A673 (cell line): ENCODE measurements at regions not wholly inside any gene's neighbourhood (a gene's known extent, or its start where the extent isn't known, plus 50 kb on each side); places are given as distances from the start of the nearest gene placed in this dataset.

ENCODE experiments used
- BruUV-seq: library from RNA; stranded (reverse); fragments of 400-500 nt; replicated peaks from 2 replicates; lab custom pipeline; 2021; lab: Mats Ljungman, UMichigan
- CTCF ChIA-PET: fragments of 300-600 bp; sonication (Branson Sonifier 250); formaldehyde crosslinking; loops from one replicate; lab custom pipeline; 2022; ENCODE audit warnings: antibody characterized with exemption; lab: Charles Lee
- POLR2A ChIA-PET: fragments of 300-600 bp; sonication (Branson Sonifier 250); formaldehyde crosslinking; loops from one replicate; lab custom pipeline; 2022; ENCODE audit warnings: antibody characterized with exemption; ENCODE audit not compliant: low non-redundant PET; lab: Charles Lee
- DNase-seq: peaks from one replicate; pipeline ENCODE4 v3.0.0-alpha.2; 2015; ENCODE audit warnings: low spot score
- H3K27ac ChIP-seq: fragments of 200-600 bp; sonication (generic); 2 replicates; pipeline ENCODE4 v1.5.1; 2016; ENCODE audit warnings: mixed run types, low read depth, mild to moderate bottlenecking, mixed read lengths, antibody characterized with exemption, low read length; ENCODE audit not compliant: poor library complexity, severe bottlenecking
- H3K27me3 ChIP-seq: fragments of 200-600 bp; sonication (generic); replicated peaks from 2 replicates; pipeline ENCODE4 v1.6.1; 2017; ENCODE audit warnings: mixed run types, low read depth, mild to moderate bottlenecking, mixed read lengths, antibody characterized with exemption, low read length; ENCODE audit not compliant: insufficient read depth, poor library complexity
- H3K36me3 ChIP-seq: fragments of 200-600 bp; sonication (generic); 2 replicates; pipeline ENCODE4 v1.6.1; 2016; ENCODE audit warnings: mixed run types, mild to moderate bottlenecking, mixed read lengths, antibody characterized with exemption, low read length; ENCODE audit not compliant: insufficient read depth, poor library complexity, severe bottlenecking
- H3K4me1 ChIP-seq: fragments of 200-600 bp; sonication (generic); 2 replicates; pipeline ENCODE4 v1.6.1; 2017; ENCODE audit warnings: mixed run types, mild to moderate bottlenecking, mixed read lengths, antibody characterized with exemption, low read length; ENCODE audit not compliant: insufficient read depth, poor library complexity, severe bottlenecking
- H3K4me3 ChIP-seq: fragments of 200-600 bp; sonication (generic); 2 replicates; pipeline ENCODE4 v1.5.1; 2016; ENCODE audit warnings: low read depth, mixed run types, mild to moderate bottlenecking, mixed read lengths, low read length; ENCODE audit not compliant: poor library complexity, severe bottlenecking
- H3K9me3 ChIP-seq: fragments of 200-600 bp; sonication (generic); 2 replicates; pipeline ENCODE4 v1.6.1; 2016; ENCODE audit warnings: mixed run types, low read depth, mild to moderate bottlenecking, mixed read lengths, antibody characterized with exemption, low read length; ENCODE audit not compliant: poor library complexity, severe bottlenecking
- CTCF ChIP-seq: fragments of 300-800, 200-600 bp; sonication (generic); conservative IDR thresholded peaks from 2 replicates; pipeline ENCODE4 v1.5.1; 2017; ENCODE audit warnings: low read depth, mild to moderate bottlenecking, antibody characterized with exemption, low read length, moderate library complexity, mixed read lengths
- EZH2 ChIP-seq: fragments of 200-600 bp; sonication (generic); IDR thresholded peaks from 2 replicates; pipeline ENCODE4 v1.6.1; 2017; ENCODE audit warnings: borderline replicate concordance, low read depth, mild to moderate bottlenecking, mixed read lengths, antibody characterized with exemption, low read length; ENCODE audit not compliant: poor library complexity, severe bottlenecking
- intact Hi-C: fragments of 100-400 bp; cut with micrococcal nuclease; formaldehyde crosslinking; loops from one replicate; pipeline ENCODE4 v1.10.0; 2022; ENCODE audit not compliant: unreplicated experiment

GRCh38 chr10:59524348-59524747, 162.0 kb upstream of the FAM13C start:
- ChIA-PET CTCF (no interaction called here), POLR2A (no interaction called here)
- Histone ChIP-seq H3K9me3 (no peaks in the 10 kb centered on the region), H3K27ac (no peak overlapping the region), H3K4me1 (no peaks in the 10 kb centered on the region), H3K27me3 (no peaks in the 10 kb centered on the region), H3K4me3 (no peak overlapping the region), H3K36me3 (no peaks in the 10 kb centered on the region)
- intact Hi-C loops: no loop called here
- BruUV-seq: no TSS peak
- no peak for DNase-seq
- TF ChIP-seq EZH2 (no peak), CTCF (no peak)

GRCh38 chr10:59523851-59524250, 161.5 kb upstream of the FAM13C start:
- Histone ChIP-seq H3K36me3 (no peaks in the 10 kb centered on the region), H3K4me3 (no peak overlapping the region), H3K9me3 (no peaks in the 10 kb centered on the region), H3K27ac (no peak overlapping the region), H3K4me1 (no peaks in the 10 kb centered on the region), H3K27me3 (no peaks in the 10 kb centered on the region)
- no peak for TF ChIP-seq CTCF
- no peak for TF ChIP-seq EZH2
- intact Hi-C loops: no loop called here
- DNase-seq: no peak
- POLR2A ChIA-PET: no interaction called here
- BruUV-seq: no TSS peak
- CTCF ChIA-PET: no interaction called here

GRCh38 chr10:59517996-59518395, 155.6 kb upstream of the FAM13C start:
- no peak for TF ChIP-seq CTCF
- no peak for TF ChIP-seq EZH2
- no TSS peak for BruUV-seq
- CTCF ChIA-PET: no interaction called here
- no peaks in the 10 kb centered on the region for H3K36me3 ChIP-seq
- H3K4me1 ChIP-seq: no peaks in the 10 kb centered on the region
- no peak for DNase-seq
- H3K27me3 ChIP-seq: no peaks in the 10 kb centered on the region
- no peak overlapping the region for H3K27ac ChIP-seq
- POLR2A ChIA-PET: no interaction called here
- intact Hi-C loops: no loop called here
- H3K4me3 ChIP-seq: no peak overlapping the region
- H3K9me3 ChIP-seq: no peaks in the 10 kb centered on the region
